B cell (primary cell): ENCODE measurements at regions not wholly inside any gene's neighbourhood (a gene's known extent, or its start where the extent isn't known, plus 50 kb on each side); places are given as distances from the start of the nearest gene placed in this dataset.

ENCODE experiments used
- ATAC-seq: fragments of 200-7000 bp; cut with Tn5 transposase; one replicate; pipeline ENCODE4 v1.10.0; 2021; ENCODE audit warnings: low read depth, mild to moderate bottlenecking, moderate number of reproducible peaks, moderate library complexity
- CTCF ChIA-PET: fragments of 350-600 bp; sonication (Branson Sonifier 250); formaldehyde crosslinking; loops from one replicate; lab custom pipeline; 2021; ENCODE audit warnings: antibody characterized with exemption, inconsistent platforms; lab: Charles Lee
- POLR2A ChIA-PET: fragments of 350-600 bp; sonication (Branson Sonifier 250); formaldehyde crosslinking; loops from one replicate; lab custom pipeline; 2021; ENCODE audit warnings: antibody characterized with exemption; lab: Charles Lee
- DNase-seq: peaks from one replicate; pipeline ENCODE4 v3.0.0; 2013
- H2AFZ ChIP-seq: 2 replicates; pipeline ENCODE4 v1.6.1; 2012; ENCODE audit warnings: mild to moderate bottlenecking, low read depth, low read length; ENCODE audit not compliant: insufficient read depth, poor library complexity, severe bottlenecking
- H3K27ac ChIP-seq, 2 donors: 1 replicate in 1 of 2; 2 replicates in 1 of 2; pipeline ENCODE4 v1.5.1; 2012 to 2013; ENCODE audit warnings: low read length in 2 of 2, mild to moderate bottlenecking in 2 of 2, moderate library complexity in 1 of 2
- H3K27me3 ChIP-seq, 4 experiments: fragments of 200-600 bp in 1 of 4; sonication (generic) in 1 of 4; replicated peaks in 1 of 4; 1 replicate in 2 of 4; 2 replicates in 2 of 4; pipeline versions ENCODE4 v1.6.1 to v1.7.0; 2013 to 2016; ENCODE audit warnings: low read length in 3 of 4, mild to moderate bottlenecking in 2 of 4, mixed read lengths in 1 of 4, moderate library complexity in 1 of 4; ENCODE audit not compliant: insufficient read depth in 4 of 4, control insufficient read depth in 3 of 4; ENCODE audit errors: control extremely low read depth in 1 of 4
- H3K36me3 ChIP-seq, 2 experiments: replicated peaks in 1 of 2; 1 replicate in 1 of 2; 2 replicates in 1 of 2; pipeline versions ENCODE4 v1.6.1 to v1.7.1; 2013; ENCODE audit warnings: low read length in 1 of 2; ENCODE audit not compliant: insufficient read depth in 2 of 2, control insufficient read depth in 1 of 2; ENCODE audit errors: control extremely low read depth in 1 of 2, extremely low read depth in 1 of 2
- H3K4me1 ChIP-seq, 2 donors: fragments of 200-600 bp in 1 of 2; sonication (generic) in 1 of 2; 1 replicate in 1 of 2; 2 replicates in 1 of 2; pipeline versions ENCODE4 v1.5.1 to v1.6.1; 2013 to 2017; ENCODE audit warnings: low read length in 2 of 2; ENCODE audit not compliant: control insufficient read depth in 2 of 2, insufficient read depth in 2 of 2
- H3K4me2 ChIP-seq: replicated peaks from 2 replicates; pipeline ENCODE3; 2012; ENCODE audit warnings: mild to moderate bottlenecking, low read depth, low read length; ENCODE audit not compliant: poor library complexity, severe bottlenecking
- H3K4me3 ChIP-seq, 5 experiments: fragments of 200-600 bp in 1 of 5; sonication (generic) in 1 of 5; 1 replicate in 3 of 5; 2 replicates in 2 of 5; pipeline versions ENCODE4 v1.5.1 to v1.7.0; 2011 to 2016; ENCODE audit warnings: low read length in 4 of 5, mild to moderate bottlenecking in 4 of 5, low read depth in 2 of 5, control low read depth in 1 of 5, moderate library complexity in 1 of 5; ENCODE audit not compliant: insufficient read depth in 1 of 5; ENCODE audit errors: control extremely low read depth in 1 of 5, extremely low read depth in 1 of 5
- H3K79me2 ChIP-seq: fragments of 200-600 bp; sonication (generic); one replicate; pipeline ENCODE4 v1.6.0; 2016; ENCODE audit warnings: low read length; ENCODE audit not compliant: control insufficient read depth, insufficient read depth
- H3K9ac ChIP-seq: fragments of 200-600 bp; sonication (generic); 2 replicates; pipeline ENCODE4 v1.6.1; 2017; ENCODE audit warnings: mild to moderate bottlenecking, low read length, moderate library complexity
- H3K9me3 ChIP-seq, 3 donors: one replicate each; pipeline versions ENCODE4 v1.6.1 to v1.7.1; 2013; ENCODE audit warnings: low read length in 2 of 3; ENCODE audit not compliant: control insufficient read depth in 2 of 3, insufficient read depth in 1 of 3; ENCODE audit errors: control extremely low read depth in 1 of 3
- H4K20me1 ChIP-seq: 2 replicates; pipeline ENCODE4 v1.6.0; 2012; ENCODE audit warnings: mild to moderate bottlenecking, low read length; ENCODE audit not compliant: insufficient read depth, control insufficient read depth, poor library complexity, severe bottlenecking
- H3K27ac Mint-ChIP-seq: one replicate; pipeline ENCODE4 v1.8.0; 2021; ENCODE audit warnings: mixed read lengths
- H3K27me3 Mint-ChIP-seq: one replicate; pipeline ENCODE4 v1.8.0; 2021; ENCODE audit warnings: mixed read lengths
- H3K4me1 Mint-ChIP-seq: one replicate; pipeline ENCODE4 v1.8.0; 2021; ENCODE audit warnings: mixed read lengths
- H3K4me3 Mint-ChIP-seq: one replicate; pipeline ENCODE4 v1.8.0; 2021; ENCODE audit warnings: mixed read lengths
- H3K9me3 Mint-ChIP-seq: one replicate; pipeline ENCODE4 v1.8.0; 2022; ENCODE audit warnings: mixed read lengths; ENCODE audit not compliant: insufficient read depth
- EZH2 ChIP-seq: IDR thresholded peaks from 2 replicates; pipeline ENCODE4 v1.6.1; 2012; ENCODE audit warnings: borderline replicate concordance, low read depth, mild to moderate bottlenecking, moderate library complexity, low read length; ENCODE audit not compliant: insufficient read depth, poor library complexity, severe bottlenecking
- WGBS: methylation state at CpG from one replicate; pipeline ENCODE4 v1.1.5; 2013; ENCODE audit warnings: missing lambda C conversion rate; ENCODE audit not compliant: insufficient coverage; 5-methylcytosine and 5-hydroxymethylcytosine counted together
- intact Hi-C: fragments of 100-400 bp; cut with micrococcal nuclease; formaldehyde crosslinking; loops from one replicate; pipeline ENCODE4 v1.10.0; 2022
- TF ChIP-seq, protein P1 (sequence below): fragments of 200-600 bp; IDR thresholded peaks from one replicate; pipeline ENCODE4 v1.8.0; 2022; ENCODE audit warnings: antibody characterized with exemption, mild to moderate bottlenecking

DNA sequence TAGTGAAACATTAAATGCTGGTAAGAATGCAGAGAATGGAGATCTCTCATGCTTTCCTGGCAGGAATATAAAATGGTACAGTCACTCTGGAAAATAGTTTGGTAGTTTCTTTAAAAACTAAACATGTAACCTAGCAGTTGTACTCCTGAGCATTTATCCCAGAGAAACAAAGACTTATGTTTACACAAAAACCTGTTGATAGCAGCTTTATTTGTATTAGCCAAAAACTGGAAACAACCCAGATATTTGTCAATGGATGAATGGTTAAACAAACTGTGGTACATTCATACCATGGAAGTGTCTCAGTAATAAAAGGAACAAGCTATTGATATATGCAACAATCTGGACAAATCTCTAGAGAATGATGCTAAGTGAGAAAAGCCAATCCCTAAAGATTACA, 81.7 kb upstream of the CTAGE1 start:
- H3K4me3 ChIP-seq, result no peak overlapping the region
- H3K4me3 Mint-ChIP-seq, result no peak overlapping the region
- H3K79me2 ChIP-seq, result no peaks in the 10 kb centered on the region
- no peak for TF ChIP-seq EZH2
- TF ChIP-seq, protein P1, sequence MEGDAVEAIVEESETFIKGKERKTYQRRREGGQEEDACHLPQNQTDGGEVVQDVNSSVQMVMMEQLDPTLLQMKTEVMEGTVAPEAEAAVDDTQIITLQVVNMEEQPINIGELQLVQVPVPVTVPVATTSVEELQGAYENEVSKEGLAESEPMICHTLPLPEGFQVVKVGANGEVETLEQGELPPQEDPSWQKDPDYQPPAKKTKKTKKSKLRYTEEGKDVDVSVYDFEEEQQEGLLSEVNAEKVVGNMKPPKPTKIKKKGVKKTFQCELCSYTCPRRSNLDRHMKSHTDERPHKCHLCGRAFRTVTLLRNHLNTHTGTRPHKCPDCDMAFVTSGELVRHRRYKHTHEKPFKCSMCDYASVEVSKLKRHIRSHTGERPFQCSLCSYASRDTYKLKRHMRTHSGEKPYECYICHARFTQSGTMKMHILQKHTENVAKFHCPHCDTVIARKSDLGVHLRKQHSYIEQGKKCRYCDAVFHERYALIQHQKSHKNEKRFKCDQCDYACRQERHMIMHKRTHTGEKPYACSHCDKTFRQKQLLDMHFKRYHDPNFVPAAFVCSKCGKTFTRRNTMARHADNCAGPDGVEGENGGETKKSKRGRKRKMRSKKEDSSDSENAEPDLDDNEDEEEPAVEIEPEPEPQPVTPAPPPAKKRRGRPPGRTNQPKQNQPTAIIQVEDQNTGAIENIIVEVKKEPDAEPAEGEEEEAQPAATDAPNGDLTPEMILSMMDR, result no peak
- H3K4me1 Mint-ChIP-seq, result no peaks in the 10 kb centered on the region
- H4K20me1 ChIP-seq, result no peaks in the 10 kb centered on the region
- no peak overlapping the region for H3K27ac ChIP-seq
- no peak overlapping the region for H3K27ac Mint-ChIP-seq
- ChIA-PET CTCF (no interaction called here), POLR2A (no interaction called here)
- ATAC-seq (no peak), DNase-seq (no peak)
- H3K4me2 ChIP-seq, result no peak overlapping the region
- H3K9me3 ChIP-seq, result peaks cover 0 to 3% (median 0%) of the 10 kb centered on the region in 3 donors
- H3K9ac ChIP-seq, result no peak overlapping the region
- H3K36me3 ChIP-seq, result no peaks in the 10 kb centered on the region
- H2AFZ ChIP-seq, result no peak overlapping the region
- no peaks in the 10 kb centered on the region for H3K27me3 ChIP-seq
- intact Hi-C loops, result no loop called here
- peaks cover 11% of the 10 kb centered on the region for H3K9me3 Mint-ChIP-seq
- H3K4me1 ChIP-seq, result no peaks in the 10 kb centered on the region
- peaks cover 5% of the 10 kb centered on the region for H3K27me3 Mint-ChIP-seq

DNA sequence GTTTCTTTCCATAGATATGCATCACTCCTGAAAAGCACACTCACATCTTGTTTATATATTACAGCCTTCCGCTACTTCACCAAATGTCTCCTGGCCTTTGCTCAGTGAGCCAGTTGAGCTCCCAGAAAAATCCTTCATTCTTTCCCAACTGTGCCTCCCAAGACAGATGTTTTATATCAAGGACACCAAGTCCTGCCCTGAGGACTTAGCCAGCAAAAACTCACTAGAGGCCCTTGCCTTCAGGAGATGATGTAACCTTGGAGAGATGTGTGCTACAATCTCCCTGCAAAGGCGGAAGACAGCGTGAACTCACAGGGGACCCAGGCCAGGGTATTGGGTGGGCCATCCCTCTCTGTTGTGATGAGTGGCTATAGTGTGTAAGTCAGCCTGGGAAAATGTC, 86.1 kb upstream of the CTAGE1 start:
- Histone ChIP-seq H3K4me1 (no peaks in the 10 kb centered on the region), H3K9me3 (peaks cover 0 to 2% (median 0%) of the 10 kb centered on the region in 3 donors), H3K79me2 (no peaks in the 10 kb centered on the region), H3K36me3 (no peaks in the 10 kb centered on the region), H3K27ac (no peak overlapping the region), H2AFZ (no peak overlapping the region), H3K9ac (no peak overlapping the region), H3K4me3 (no peak overlapping the region), H3K27me3 (no peaks in the 10 kb centered on the region), H3K4me2 (no peak overlapping the region), H4K20me1 (no peaks in the 10 kb centered on the region)
- Mint-ChIP-seq H3K27ac (no peak overlapping the region), H3K9me3 (peaks cover 3% of the 10 kb centered on the region), H3K27me3 (no peaks in the 10 kb centered on the region), H3K4me1 (no peaks in the 10 kb centered on the region), H3K4me3 (no peak overlapping the region)
- ATAC-seq (no peak), DNase-seq (no peak)
- ChIA-PET CTCF (no interaction called here), POLR2A (no interaction called here)
- WGBS, result 94% methylated on average over 3 of the region's 3 CpGs
- intact Hi-C loops, result no loop called here
- TF ChIP-seq, protein P1, result no peak
- TF ChIP-seq EZH2, result no peak
